Endothelial cell of umbilical vein (primary cell): ENCODE measurements at regions not wholly inside any gene's neighbourhood (a gene's known extent, or its start where the extent isn't known, plus 50 kb on each side); places are given as distances from the start of the nearest gene placed in this dataset.

Experiments used
- BruUV-seq: library from RNA; stranded (reverse); fragments of 400-500 nt; replicated peaks from 2 replicates; lab custom pipeline; 2021; lab: Mats Ljungman, UMichigan
- CTCF ChIA-PET: fragments of 300-600, 350-600 bp; sonication (Branson Sonifier 250); formaldehyde crosslinking; loops from one replicate; lab custom pipeline; 2021; ENCODE audit warnings: antibody characterized with exemption, inconsistent platforms; lab: Charles Lee
- POLR2A ChIA-PET: fragments of 300-600, 350-600 bp; sonication (Branson Sonifier 250); formaldehyde crosslinking; loops from one replicate; lab custom pipeline; 2021; ENCODE audit warnings: antibody characterized with exemption, inconsistent platforms; lab: Charles Lee
- DNase-seq: peaks from one replicate; pipeline ENCODE4 v3.0.0-alpha.2; 2011; ENCODE audit warnings: low read depth, low spot score
- FAIRE-seq: peaks from 2 replicates; lab custom pipeline; 2011; peaks lifted over from hg19 to GRCh38; lab: Jason Lieb, UNC
- H2AFZ ChIP-seq: 2 replicates; pipeline ENCODE4 v1.6.0; 2012; ENCODE audit warnings: low read depth, low read length, control low read depth, inconsistent platforms
- H3K27ac ChIP-seq: 2 replicates; pipeline ENCODE4 v1.5.1; 2011; ENCODE audit warnings: low read depth, mild to moderate bottlenecking, control low read depth, low read length, moderate library complexity; ENCODE audit not compliant: insufficient read depth
- H3K27me3 ChIP-seq, 2 experiments: 2 replicates each; pipeline versions ENCODE4 v1.6.0 to v1.6.1; 2011; ENCODE audit warnings: low read length in 2 of 2, mixed read lengths in 1 of 2; ENCODE audit not compliant: control insufficient read depth in 2 of 2, insufficient read depth in 2 of 2
- H3K36me3 ChIP-seq, 2 experiments: 2 replicates in 1 of 2; 3 replicates in 1 of 2; pipeline ENCODE4 v1.5.1; 2011; ENCODE audit warnings: low read length in 2 of 2, mild to moderate bottlenecking in 1 of 2, moderate library complexity in 1 of 2; ENCODE audit not compliant: control insufficient read depth in 2 of 2, insufficient read depth in 2 of 2; ENCODE audit errors: extremely low read depth in 1 of 2
- H3K4me1 ChIP-seq: 3 replicates; pipeline ENCODE4 v1.5.1; 2011; ENCODE audit warnings: mild to moderate bottlenecking, low read length; ENCODE audit not compliant: control insufficient read depth, insufficient read depth; ENCODE audit errors: extremely low read depth
- H3K4me2 ChIP-seq: 2 replicates; pipeline ENCODE4 v1.6.1; 2011; ENCODE audit warnings: low read length, control low read depth, mixed read lengths; ENCODE audit not compliant: insufficient read depth
- H3K4me3 ChIP-seq, 3 experiments: fragments of 200-600 bp in 1 of 3; sonication (generic), shearing (Covaris generic) in 1 of 3; replicated peaks in 1 of 3; 2 replicates each; pipeline ENCODE4 v1.5.1; 2011 to 2016; ENCODE audit warnings: control low read depth in 3 of 3, low read length in 3 of 3, mild to moderate bottlenecking in 2 of 3, inconsistent platforms in 1 of 3, low read depth in 1 of 3, moderate library complexity in 1 of 3; ENCODE audit not compliant: insufficient read depth in 1 of 3
- H3K79me2 ChIP-seq: 2 replicates; pipeline ENCODE4 v1.6.0; 2012; ENCODE audit warnings: low read length, inconsistent platforms; ENCODE audit not compliant: control insufficient read depth, insufficient read depth
- H3K9ac ChIP-seq: replicated peaks from 2 replicates; pipeline ENCODE3; 2011; ENCODE audit warnings: low read length, control low read depth; ENCODE audit not compliant: insufficient read depth; ENCODE audit errors: extremely low read depth
- H3K9me1 ChIP-seq: replicated peaks from 3 replicates; pipeline ENCODE4 v1.6.0; 2011; ENCODE audit warnings: mild to moderate bottlenecking, low read length; ENCODE audit not compliant: control insufficient read depth, insufficient read depth; ENCODE audit errors: extremely low read depth
- H3K9me3 ChIP-seq: replicated peaks from 2 replicates; pipeline ENCODE4 v1.5.1; 2012; ENCODE audit warnings: low read length, inconsistent platforms; ENCODE audit not compliant: control insufficient read depth, insufficient read depth
- H4K20me1 ChIP-seq: replicated peaks from 2 replicates; pipeline ENCODE3; 2011; ENCODE audit warnings: mild to moderate bottlenecking, low read length; ENCODE audit not compliant: control insufficient read depth, insufficient read depth; ENCODE audit errors: extremely low read depth
- EZH2 ChIP-seq: IDR thresholded peaks from 2 replicates; pipeline ENCODE4 v1.6.1; 2012; ENCODE audit warnings: borderline replicate concordance, low read depth, mild to moderate bottlenecking, moderate library complexity, low read length, inconsistent platforms; ENCODE audit not compliant: severe bottlenecking
- FOS ChIP-seq: IDR thresholded peaks from 2 replicates; pipeline ENCODE4 v1.6.1; 2011; ENCODE audit warnings: mild to moderate bottlenecking, low read length, moderate library complexity, borderline replicate concordance; ENCODE audit not compliant: insufficient read depth
- GATA2 ChIP-seq: IDR thresholded peaks from 2 replicates; pipeline ENCODE4 v1.7.0; 2011; ENCODE audit warnings: low read depth, mild to moderate bottlenecking, moderate library complexity, mixed read lengths, low read length; ENCODE audit not compliant: insufficient read length, insufficient read depth
- JUN ChIP-seq: IDR thresholded peaks from 2 replicates; pipeline ENCODE4 v1.6.1; 2011; ENCODE audit warnings: borderline replicate concordance, low read depth; ENCODE audit not compliant: insufficient read length, insufficient read depth
- MYC ChIP-seq: IDR thresholded peaks from one replicate; pipeline ENCODE4 v1.6.1; 2011; ENCODE audit warnings: mild to moderate bottlenecking, low read depth, low read length
- POLR2A ChIP-seq: IDR thresholded peaks from 2 replicates; pipeline ENCODE4 v1.6.1; 2012; ENCODE audit warnings: low read depth, mild to moderate bottlenecking, control low read depth, low read length
- POLR2AphosphoS5 ChIP-seq: IDR thresholded peaks from 2 replicates; pipeline ENCODE4 v1.6.1; 2012; ENCODE audit warnings: low read depth, mild to moderate bottlenecking, control low read depth, low read length, moderate library complexity; ENCODE audit not compliant: insufficient read depth
- dilution Hi-C: fragments of 300-500 bp; cut with MboI; formaldehyde crosslinking; loops from one replicate; pipeline ENCODE4 v1.15.0; 2019; ENCODE audit warnings: low sequenced_read_pairs; ENCODE audit not compliant: extremely low pct_ligation_motif_present
- intact Hi-C: fragments of 100-400 bp; cut with micrococcal nuclease; formaldehyde crosslinking; loops from one replicate; pipeline ENCODE4 v1.10.0; 2022
- TF ChIP-seq, protein P1 (sequence below): IDR thresholded peaks from 2 replicates; pipeline ENCODE4 v1.6.1; 2011; ENCODE audit not compliant: insufficient read depth, insufficient read length
- TF ChIP-seq, protein P2 (sequence below), 2 donors: IDR thresholded peaks; 1 replicate in 1 of 2; 2 replicates in 1 of 2; pipeline ENCODE4 v1.5.1; 2011; ENCODE audit warnings: low read length in 2 of 2, mild to moderate bottlenecking in 2 of 2, moderate library complexity in 2 of 2, control low read depth in 1 of 2, inconsistent platforms in 1 of 2, low read depth in 1 of 2; ENCODE audit not compliant: insufficient read depth in 1 of 2; ENCODE audit errors: extremely low read depth in 1 of 2

DNA sequence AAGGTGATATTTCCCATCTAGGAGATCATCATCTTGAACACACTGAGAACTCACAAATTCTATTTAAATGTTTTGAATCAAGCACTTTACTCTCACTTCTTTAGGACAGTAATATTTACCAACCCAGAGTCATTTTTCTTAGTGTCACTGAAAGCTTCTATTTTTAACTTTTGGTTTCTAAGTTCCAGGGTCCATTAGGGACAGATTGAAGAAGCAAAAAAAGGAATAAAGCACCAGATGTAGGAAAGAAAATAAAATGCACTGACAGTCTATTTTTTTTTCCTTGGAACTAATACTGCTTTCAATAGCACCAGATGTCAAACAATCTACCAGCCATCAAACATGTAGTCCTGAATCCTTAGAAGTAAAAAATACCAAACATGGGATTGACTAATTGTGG is 526.7 kb upstream of the LRRN3 start:
- Histone ChIP-seq H3K9me1 (no peaks in the 10 kb centered on the region), H3K36me3 (no peaks in the 10 kb centered on the region), H3K4me1 (no peaks in the 10 kb centered on the region), H3K4me3 (no peak overlapping the region), H3K79me2 (no peaks in the 10 kb centered on the region), H3K9me3 (no peaks in the 10 kb centered on the region), H3K27ac (no peak overlapping the region), H2AFZ (no peak overlapping the region), H3K27me3 (no peaks in the 10 kb centered on the region), H3K4me2 (no peak overlapping the region), H4K20me1 (no peaks in the 10 kb centered on the region), H3K9ac (no peak overlapping the region)
- POLR2A ChIA-PET: no interaction called here
- CTCF ChIA-PET: no interaction called here
- dilution Hi-C loops: no loop called here
- FAIRE-seq: no peak
- intact Hi-C loops: no loop called here
- no TSS peak for BruUV-seq
- no peak for TF ChIP-seq JUN
- TF ChIP-seq EZH2: no peak
- no peak for TF ChIP-seq FOS
- TF ChIP-seq MYC: no peak
- TF ChIP-seq GATA2: no peak
- TF ChIP-seq, protein P1, sequence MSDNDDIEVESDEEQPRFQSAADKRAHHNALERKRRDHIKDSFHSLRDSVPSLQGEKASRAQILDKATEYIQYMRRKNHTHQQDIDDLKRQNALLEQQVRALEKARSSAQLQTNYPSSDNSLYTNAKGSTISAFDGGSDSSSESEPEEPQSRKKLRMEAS: no peak
- no peak for TF ChIP-seq POLR2AphosphoS5
- TF ChIP-seq POLR2A: no peak
- TF ChIP-seq, protein P2, sequence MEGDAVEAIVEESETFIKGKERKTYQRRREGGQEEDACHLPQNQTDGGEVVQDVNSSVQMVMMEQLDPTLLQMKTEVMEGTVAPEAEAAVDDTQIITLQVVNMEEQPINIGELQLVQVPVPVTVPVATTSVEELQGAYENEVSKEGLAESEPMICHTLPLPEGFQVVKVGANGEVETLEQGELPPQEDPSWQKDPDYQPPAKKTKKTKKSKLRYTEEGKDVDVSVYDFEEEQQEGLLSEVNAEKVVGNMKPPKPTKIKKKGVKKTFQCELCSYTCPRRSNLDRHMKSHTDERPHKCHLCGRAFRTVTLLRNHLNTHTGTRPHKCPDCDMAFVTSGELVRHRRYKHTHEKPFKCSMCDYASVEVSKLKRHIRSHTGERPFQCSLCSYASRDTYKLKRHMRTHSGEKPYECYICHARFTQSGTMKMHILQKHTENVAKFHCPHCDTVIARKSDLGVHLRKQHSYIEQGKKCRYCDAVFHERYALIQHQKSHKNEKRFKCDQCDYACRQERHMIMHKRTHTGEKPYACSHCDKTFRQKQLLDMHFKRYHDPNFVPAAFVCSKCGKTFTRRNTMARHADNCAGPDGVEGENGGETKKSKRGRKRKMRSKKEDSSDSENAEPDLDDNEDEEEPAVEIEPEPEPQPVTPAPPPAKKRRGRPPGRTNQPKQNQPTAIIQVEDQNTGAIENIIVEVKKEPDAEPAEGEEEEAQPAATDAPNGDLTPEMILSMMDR (IDR thresholded peaks at IDR 0.05; ENCODE audit: extremely low read depth in 1 of 2, insufficient read depth in 1 of 2, low read depth in 1 of 2, low read length in 2 of 2): no peak
- DNase-seq: no peak
